ENCODE measurements at regions not wholly inside any gene's neighbourhood (a gene's known extent, or its start where the extent isn't known, plus 50 kb on each side); places are given as distances from the start of the nearest gene placed in this dataset.

DNA sequence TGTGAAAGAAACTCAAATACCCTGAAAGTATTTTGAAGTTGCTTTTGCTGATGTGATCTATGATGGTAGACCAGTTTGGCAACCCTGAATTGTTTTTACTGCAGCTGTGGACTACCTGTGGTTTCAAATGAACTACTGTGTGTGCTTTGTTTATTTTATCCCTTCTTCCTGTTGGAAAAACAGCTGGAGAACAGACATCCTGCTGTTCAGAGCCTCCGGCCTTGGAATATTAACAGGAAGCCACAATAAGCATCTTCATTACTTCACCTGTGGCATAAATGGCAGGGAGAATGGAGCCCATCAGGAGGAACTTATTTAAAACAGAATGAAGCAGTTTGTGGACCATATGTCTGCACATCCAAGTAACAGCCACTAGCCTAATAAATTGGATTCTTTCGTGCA lies 104.8 kb downstream of the DUSP6 start:
- DNase-seq (ENCODE audit: insufficient read length, low spot score) (no peak), FAIRE-seq (peak; percentile 36)
- no peak for TF ChIP-seq POLR2A (IDR thresholded peaks at IDR 0.05; ENCODE audit: low read depth, low read length)

DNA sequence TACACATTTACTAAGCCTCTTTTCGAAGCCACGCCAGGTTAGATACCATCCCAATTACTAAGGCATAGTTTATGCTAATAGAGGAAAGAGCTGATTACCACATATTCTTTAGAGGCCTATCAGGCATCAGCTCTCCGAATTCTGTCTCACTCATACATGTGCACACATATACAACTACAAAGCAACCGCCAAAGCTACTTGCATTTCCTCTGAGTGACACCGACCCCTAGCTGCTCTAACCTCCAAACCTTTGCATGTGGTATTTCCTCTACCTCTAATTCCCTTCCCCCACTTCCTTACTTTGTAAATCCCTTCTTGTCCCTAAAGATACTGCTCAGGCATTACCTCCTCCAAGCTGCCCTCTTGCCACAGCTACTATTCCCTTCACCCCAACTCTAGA lies 107.2 kb downstream of the DUSP6 start:
- DNase-seq (ENCODE audit: insufficient read length, low spot score): no peak
- TF ChIP-seq POLR2A (IDR thresholded peaks at IDR 0.05; ENCODE audit: low read depth, low read length): no peak
- peak; percentile 11 for FAIRE-seq

DNA sequence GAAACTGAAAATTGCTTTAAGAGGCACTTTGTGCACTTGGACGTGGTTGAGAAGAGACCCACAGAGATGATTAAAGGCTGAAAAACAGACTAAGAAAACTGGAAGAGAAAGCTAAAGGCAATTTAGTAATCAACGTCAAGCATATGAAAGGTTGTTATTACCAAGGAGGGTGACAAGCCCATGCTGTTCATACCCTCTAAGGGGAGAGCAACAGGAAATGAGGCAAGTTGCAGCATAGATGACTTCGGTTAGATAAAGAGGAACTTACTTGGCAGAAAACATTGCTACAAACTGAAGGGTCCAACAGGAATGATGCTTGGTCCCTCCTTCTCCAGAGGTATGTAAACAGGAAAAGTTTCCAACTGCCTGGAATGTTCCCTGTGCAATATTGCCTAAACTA lies 107.8 kb downstream of the DUSP6 start:
- TF ChIP-seq POLR2A (IDR thresholded peaks at IDR 0.05; ENCODE audit: low read depth, low read length): no peak
- no peak for DNase-seq (ENCODE audit: insufficient read length, low spot score)
- no peak for FAIRE-seq

DNA sequence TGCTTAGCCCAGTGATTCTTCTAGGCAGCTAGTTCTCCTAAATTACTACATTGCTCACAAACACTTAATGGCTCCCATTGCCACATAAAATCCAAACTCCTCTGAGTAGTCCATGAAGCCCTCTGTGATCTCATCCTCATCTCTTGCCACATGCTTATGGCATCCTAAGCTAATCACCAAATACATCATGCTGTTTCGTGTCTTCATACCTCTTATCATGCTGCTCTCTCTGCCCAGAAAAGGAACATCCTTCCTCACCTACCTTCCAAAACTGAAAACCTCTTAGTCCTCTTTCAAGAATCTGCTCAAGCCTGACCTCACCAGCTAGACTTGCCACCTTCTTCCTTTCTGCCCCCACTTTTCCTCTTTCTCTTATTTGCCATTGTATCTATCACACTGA lies 108.5 kb downstream of the DUSP6 start:
- no peak for TF ChIP-seq POLR2A (IDR thresholded peaks at IDR 0.05; ENCODE audit: low read depth, low read length)
- no peak for DNase-seq (ENCODE audit: insufficient read length, low spot score)

DNA sequence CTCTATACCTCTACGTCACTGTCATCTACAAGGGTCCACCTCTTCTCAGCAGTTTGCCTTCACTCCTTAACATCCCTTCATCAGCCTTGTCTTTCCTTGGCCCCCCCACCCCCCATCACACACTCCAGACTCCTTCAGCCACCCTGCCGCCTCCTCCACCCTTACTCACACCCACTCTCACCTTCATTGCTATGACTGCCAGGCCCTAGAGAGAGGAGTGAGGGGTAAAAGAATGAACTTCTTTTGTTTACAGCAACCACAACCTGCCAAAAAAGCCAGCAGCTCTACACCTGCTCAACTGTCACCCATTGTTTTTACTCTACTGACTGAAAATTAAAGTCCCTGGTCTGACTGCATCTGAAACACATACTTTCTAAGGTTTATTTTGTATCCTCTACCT lies 112.8 kb downstream of the DUSP6 start:
- no peak for TF ChIP-seq POLR2A (IDR thresholded peaks at IDR 0.05; ENCODE audit: low read depth, low read length)
- no peak for FAIRE-seq
- DNase-seq (ENCODE audit: insufficient read length, low spot score): no peak

More for the DNA sequence above, 108.5 kb downstream of the DUSP6 start:
- no peak for FAIRE-seq

DNA sequence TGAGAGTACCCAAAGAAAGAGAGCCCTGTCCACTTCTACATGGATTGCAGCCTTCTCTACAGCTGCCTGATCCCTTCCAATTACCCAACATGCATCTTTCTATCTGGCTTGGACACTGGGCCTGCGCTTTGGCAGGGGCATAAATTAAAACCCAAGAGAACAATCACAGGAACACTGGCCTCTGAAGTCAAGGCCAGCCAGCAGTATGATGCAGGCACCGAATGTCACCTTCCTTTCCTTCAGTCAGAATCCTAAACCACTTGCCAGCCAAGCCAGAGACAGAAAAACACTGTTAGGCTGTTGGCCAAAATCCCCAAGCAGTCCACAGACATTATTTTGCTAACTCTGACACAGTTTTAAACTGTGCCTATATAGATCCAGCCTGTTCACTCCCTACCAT lies 113.7 kb downstream of the DUSP6 start:
- FAIRE-seq (no peak), DNase-seq (ENCODE audit: insufficient read length, low spot score) (no peak)

DNA sequence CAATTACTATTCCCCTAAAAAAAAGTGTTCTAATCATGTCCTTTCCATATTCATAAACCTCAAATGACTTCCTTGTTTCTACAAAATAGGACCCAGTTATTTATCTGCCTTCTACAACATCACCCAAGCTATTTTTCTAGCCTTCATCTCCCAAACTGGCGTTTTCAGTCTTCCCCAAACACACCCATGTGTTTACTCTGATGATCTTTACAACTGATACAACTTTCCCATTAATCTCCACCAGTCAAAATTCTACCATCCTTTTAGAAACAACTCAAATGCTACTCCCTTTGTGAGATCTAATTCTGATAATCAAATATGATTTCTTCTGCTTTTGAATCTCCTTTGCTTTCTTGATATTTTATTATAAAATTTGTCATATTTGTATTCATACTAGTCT lies 114.5 kb downstream of the DUSP6 start:
- FAIRE-seq (no peak), DNase-seq (ENCODE audit: insufficient read length, low spot score) (no peak)
- no peak for TF ChIP-seq POLR2A (IDR thresholded peaks at IDR 0.05; ENCODE audit: low read depth, low read length)

More for the DNA sequence above, 113.7 kb downstream of the DUSP6 start:
- no peak for TF ChIP-seq POLR2A (IDR thresholded peaks at IDR 0.05; ENCODE audit: low read depth, low read length)

DNA sequence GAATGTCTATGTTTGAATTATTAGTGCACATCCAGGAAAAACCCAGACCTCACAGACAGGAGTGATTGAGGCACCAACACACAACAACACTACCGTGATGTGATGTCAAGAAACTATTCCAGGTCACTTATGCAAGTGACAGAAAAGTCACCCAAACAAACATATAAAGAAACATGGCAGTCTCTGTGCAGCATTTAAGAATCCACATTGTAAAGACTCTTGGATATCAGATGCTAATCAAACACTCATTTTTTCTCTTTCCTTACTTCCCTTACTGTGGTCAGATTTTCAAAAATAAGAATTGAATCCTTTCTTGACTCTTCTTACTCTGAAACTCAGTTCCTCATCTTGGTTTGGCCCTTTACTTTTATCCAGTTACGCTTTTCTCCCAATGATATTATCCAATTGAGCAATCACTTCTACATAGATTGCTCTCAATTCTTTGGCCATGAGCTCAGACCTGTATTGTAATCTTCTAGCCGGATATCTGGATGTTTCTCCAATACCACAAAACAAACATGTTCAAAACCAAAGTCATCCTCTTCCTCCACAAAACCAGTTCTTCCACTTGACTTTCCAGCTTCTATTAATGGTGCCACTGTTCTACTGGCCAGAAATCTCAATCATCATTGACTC lies 115.4 kb downstream of the DUSP6 start:
- DNase-seq (ENCODE audit: insufficient read length, low spot score): no peak
- no peak for TF ChIP-seq POLR2A (IDR thresholded peaks at IDR 0.05; ENCODE audit: low read depth, low read length)
- peak; percentile 70 for FAIRE-seq

DNA sequence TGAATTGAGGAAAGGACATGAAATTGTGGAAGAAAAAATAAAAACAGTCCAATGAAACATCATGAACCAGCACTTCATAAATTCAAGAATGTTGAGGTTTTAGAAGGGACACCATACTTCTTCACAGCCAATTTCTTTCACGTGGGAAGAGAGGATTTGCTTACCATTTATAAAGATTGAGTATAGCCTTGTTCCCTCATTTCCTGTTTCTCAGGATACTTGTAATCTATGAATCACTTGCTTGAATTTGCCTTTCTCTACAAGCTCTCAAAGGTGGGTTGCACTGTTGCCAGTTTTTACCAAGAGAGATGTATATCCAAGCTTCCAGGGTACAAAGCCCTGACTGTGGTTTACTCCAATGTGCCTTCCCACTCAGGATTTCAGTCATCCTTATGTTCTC lies 116.1 kb downstream of the DUSP6 start:
- DNase-seq (ENCODE audit: insufficient read length, low spot score) (no peak), FAIRE-seq (peak; percentile 71)
- no peak for TF ChIP-seq POLR2A (IDR thresholded peaks at IDR 0.05; ENCODE audit: low read depth, low read length)

DNA sequence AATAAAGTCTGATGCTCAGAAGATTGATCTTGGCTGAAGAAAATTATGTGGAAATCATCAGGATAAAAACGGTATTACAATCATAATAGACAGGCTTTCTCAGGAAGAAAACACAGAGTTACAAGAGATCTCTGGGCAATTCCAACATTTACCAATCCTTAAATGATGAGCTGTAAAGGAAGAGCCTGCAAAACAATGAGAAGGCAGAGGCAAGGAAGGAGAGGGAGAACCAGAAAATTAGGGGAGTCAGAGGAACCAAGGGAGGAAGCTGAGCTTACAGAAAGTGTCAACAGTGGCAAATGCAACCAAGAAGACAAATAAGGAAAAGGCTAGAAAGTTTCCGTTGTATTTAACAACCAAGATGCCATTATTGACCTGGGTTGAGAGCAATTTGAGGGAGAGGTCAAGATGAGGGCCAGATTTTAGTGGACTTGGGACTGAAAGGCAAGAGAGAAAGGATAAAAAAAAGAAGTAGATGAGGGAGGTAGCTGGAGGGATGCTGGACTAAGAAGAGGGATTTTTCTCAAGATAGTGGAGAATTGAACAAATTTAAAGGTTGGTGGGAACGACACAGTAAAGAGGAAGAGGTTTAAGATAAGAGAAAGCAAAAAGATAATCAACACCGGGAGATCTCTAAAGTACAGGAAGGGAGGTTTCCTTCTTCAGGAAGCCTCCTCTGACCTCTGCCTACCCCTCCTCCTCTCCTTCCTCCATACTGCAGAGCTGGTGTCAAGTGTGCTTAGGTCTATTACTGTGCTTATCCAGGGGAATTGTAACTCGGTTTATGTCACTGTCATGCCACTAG lies 116.9 kb downstream of the DUSP6 start:
- FAIRE-seq (no peak), DNase-seq (ENCODE audit: insufficient read length, low spot score) (no peak)
- no peak for TF ChIP-seq POLR2A (IDR thresholded peaks at IDR 0.05; ENCODE audit: low read depth, low read length)

DNA sequence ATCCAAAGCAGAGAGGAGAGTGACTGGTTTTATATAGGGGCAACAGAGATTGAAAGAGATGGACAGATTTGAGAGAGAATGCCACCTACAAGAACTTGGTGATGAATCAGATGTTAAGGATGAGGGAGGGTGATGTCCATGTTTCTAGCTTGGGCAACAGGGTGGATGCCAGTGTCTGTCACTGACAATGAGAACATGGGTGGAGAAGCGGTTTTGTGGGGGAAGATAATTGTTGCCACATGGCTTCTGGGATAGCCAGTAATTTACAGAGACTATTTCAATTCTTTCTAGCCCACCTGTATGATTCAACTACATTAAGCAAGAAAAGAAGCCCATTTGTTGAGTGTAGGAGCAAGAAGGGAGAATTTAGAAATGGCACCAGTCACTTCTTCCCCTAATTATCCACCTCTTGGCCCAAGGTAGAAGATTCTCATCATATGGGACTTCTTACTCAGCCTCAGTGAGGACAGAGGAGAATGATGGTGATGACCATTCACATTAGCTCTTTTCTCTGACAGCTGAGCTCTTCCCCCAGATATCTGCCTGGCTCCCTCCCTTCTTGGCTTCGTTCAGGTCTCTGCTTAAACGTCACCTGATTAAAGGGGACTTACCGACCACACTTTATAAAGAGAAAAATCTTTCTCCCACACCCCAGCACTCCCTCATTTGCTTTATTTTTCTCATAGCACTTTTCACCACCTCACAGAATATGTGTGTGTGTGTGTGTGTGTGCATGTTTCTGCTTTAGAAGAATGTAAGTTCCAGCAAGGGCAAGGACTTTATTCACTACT lies 117.8 kb downstream of the DUSP6 start:
- FAIRE-seq: no peak
- DNase-seq (ENCODE audit: insufficient read length, low spot score): no peak
- no peak for TF ChIP-seq POLR2A (IDR thresholded peaks at IDR 0.05; ENCODE audit: low read depth, low read length)

DNA sequence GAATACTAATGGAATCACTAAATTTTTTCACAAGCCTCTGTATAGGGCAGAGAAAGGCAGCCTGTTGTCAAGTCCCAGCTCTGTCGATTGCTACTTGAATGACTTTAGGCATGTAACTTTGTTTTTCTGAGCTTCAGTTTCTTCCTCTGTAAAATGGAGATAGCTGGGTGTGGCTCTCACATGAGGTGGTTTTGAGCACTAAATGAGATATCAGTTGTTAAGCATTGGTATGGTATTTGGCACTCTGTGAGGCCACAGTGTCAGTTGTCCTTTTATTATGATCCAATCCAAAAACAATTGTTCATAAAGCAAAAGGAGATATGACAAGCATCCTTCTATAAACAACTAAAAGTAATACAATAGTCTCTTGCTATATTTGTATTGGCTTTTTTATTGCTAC lies 120.6 kb downstream of the DUSP6 start:
- DNase-seq (ENCODE audit: insufficient read length, low spot score): no peak
- no peak for TF ChIP-seq POLR2A (IDR thresholded peaks at IDR 0.05; ENCODE audit: low read depth, low read length)
- FAIRE-seq: no peak

DNA sequence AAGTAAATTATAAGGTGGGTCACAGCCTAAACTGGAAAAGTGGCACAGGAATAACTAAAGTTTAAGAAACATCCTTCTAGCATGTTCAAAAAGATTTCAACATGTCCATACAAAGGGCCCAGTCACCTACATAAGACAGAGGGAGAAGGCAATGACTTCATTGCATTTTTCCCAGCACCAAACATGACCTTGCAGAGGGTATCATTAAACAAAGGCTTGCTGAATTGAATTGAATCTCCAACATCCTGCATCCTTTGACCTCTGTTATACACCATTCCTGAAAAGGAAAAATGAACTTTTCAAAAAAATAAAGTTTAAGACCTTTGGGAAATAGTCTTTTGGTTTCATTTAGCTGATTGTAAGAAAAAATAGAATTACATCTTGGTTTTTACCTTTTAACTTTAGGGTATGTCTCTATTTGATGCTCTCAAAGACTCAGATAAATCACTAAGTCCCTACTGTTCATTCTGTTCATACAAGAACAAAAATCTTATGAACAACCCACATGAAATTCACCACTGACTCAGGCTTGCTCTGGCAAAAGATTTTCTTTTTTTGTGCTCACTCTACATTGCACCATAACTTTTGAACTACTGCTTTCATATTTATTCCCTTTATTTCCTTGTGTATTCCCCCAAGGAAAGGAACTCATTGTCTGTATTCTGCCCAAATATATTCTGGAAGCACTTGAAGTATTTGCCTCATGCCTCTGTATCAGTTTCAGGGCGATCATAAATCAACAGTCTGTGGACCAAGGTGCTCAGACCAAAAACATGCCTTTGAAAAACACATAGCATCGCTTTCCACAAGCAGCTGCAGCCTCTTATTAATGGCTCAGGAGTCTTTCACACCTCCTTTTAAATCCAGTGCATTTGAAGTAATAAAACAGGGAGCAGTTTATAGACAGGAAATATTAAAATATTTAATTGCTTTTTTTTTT lies 121.7 kb downstream of the DUSP6 start:
- no peak for FAIRE-seq

More for the DNA sequence above, 121.7 kb downstream of the DUSP6 start:
- DNase-seq (ENCODE audit: insufficient read length, low spot score): no peak
- no peak for TF ChIP-seq POLR2A (IDR thresholded peaks at IDR 0.05; ENCODE audit: low read depth, low read length)
